CD4-positive, alpha-beta T cell treated with Interleukin-6 at 100 ng/mL for 8 hours (primary cell): ENCODE measurements at regions not wholly inside any gene's neighbourhood (a gene's known extent, or its start where the extent isn't known, plus 50 kb on each side); places are given as distances from the start of the nearest gene placed in this dataset.

Source experiments
- DNase-seq: peaks from one replicate; pipeline ENCODE4 v3.0.0-alpha.2; 2020; ENCODE audit warnings: mixed read lengths, low spot score

DNA sequence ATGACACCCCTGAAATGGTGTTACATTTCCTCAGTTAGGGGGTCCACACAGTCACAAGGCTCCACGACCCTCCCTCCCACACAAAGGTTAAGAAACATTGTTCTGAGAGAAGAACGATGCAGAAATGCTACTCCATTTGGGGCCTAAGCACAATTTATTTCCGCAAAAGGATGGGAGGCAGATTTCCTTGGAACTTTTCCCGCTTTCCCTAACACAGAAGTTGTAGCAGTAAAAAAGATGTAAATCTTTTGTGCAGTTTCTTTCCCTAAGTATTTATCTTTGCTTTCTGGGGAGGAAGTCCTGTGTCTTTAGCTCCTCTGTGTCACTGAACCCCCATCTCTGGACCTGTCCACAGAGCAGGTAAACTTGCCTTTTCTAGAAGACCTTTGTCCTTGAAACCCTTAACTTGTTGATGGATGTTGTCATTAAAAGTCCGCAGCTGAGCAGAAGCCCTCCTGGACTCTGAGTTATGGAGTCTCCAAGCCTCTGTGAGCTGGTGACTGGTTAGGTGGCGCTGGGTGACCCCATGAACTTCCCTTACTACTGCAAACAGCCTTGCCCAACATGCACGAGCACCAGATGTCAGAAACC is 67.2 kb upstream of the SHISA3 start:
- no peak for DNase-seq

DNA sequence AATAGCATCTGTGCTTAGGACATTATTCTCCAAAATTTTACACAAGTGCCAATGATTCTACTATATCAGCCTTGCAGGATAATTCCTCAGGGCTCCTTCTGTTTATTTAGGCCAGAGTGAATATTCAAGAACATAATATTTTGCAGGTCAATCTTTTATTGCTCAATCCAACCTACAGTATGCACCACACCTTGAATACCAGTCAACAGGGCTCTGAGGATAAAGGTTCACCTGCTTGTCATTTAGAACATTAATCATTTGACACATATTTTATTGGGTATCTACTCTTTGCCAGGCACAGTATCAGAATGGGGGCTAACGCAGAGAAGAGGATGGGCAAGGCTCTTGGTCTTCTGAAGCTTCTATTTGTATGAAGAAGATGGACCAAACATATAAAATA is 66.2 kb upstream of the SHISA3 start:
- no peak for DNase-seq

DNA sequence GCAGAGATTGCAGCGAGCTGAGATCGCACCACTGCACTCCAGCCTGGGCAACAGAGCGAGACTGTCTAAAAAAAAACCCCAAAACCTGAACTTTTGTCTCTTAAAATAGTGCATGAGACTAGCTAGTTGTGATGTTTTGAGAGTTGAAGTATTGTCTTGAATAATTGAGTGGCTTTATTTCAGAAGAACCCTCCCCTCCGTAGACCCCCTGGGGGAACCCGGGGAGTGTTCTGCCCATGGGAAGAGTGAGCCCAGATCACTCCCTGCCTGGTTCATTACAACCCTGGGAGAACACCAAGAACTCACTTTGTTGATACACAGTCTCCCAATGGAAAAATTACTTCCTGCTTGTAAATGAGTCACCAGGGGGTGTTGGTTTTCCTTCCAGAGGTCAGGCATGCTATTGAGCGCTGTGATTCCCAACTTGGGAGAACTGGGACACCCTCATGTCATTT is 65.3 kb upstream of the SHISA3 start:
- DNase-seq = no peak

DNA sequence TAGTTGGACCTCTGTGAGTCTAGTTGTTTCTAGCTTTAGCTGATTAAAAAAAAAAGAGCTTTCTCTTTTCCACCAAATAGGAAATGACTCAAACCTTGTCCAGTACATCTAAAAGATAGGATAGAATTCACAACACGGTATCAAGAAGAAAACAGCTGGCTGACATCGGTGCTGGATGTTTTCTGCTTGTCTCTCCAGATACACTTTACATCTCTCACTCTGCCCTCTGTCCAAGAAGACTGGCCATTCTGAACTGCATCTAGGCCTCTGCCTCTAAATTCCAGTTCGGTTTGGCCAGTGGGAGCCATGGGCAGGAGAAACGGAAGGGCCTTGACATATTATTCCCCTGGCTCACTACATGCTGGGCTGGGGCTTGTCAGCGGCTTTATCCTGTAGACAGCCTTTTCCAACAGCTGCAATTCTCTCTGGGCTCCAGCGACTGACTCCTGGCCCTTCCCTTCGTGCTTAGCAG is 57.3 kb upstream of the SHISA3 start:
- DNase-seq = no peak

DNA sequence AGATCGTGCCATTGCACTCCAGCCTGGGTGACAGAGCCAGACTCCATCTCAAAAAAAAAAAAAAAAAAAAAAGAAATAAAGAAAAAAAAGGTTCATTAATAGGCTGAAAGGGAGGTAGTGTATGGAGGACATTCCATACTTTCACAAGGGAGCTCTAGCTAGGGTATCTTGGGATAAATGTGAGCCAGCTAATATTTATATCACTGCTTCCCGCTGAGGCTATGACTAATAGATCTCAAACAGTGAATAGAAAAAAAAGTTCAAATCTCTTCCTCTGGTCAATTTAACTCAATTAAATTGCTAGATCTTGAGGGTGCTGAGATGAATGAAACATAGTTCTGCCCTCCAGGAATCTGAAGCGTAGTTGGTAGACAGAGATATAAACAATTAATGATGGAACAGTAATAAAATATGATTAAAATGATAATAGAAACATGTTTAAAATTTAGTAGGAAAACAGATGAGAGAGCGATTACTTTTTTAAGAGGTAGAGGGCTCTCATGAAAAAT is 55.7 kb upstream of the SHISA3 start:
- no peak for DNase-seq

DNA sequence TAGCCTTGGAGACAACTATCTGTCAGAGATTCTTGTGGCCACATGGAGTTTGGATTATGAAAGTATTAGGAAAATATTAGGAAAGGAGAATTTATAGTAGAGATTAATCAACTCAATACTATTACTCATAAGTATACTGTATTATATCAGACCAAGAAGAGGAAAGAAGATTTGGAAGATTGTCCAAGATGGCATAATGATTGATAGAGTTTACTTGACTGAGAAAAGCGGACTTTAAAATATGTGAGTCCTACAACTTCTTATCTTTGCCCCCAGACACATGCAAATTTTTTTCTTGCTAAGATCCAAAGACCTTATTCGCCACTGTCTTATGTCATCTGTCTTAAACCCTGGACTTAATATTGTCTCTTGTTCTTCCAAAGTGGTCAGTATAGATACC is 54.8 kb upstream of the SHISA3 start:
- no peak for DNase-seq

DNA sequence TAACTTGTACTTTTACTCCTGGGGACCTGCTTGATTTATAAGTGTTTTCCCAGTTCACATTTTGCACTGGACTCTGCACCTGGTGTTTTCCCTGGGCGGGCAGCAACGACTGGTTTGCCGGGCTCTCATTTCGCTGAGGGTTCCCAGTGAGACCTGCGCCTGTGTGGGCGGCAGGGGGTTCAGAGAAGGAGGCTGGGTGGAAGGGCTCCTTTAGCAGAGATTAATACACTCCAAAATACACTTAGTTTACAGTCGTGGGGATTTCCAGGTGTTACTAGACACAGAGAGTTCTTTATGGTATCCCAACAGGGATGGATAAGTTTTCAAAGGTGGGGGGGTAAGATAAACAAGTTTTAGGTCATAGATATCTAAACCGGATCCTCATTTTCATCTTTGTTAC is 53.0 kb upstream of the SHISA3 start:
- no peak for DNase-seq

DNA sequence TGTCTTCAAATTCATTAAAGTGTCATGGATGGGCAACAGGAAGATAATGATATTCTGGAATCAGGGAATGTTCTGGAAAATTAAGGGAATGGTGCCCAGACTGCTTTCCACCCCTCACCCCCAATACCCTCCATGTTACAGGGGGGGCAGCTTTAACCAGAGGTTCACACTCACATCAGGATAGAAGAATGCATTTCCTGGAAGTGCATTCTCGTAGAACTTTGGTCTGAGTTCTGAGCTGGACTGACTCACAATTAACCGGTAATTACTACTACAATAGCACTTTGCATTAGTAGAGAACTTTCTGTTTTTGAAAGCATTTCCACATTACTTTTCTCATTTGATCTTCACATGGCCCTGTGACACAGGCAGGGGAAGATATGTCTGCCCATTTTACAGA is 52.5 kb upstream of the SHISA3 start:
- DNase-seq = no peak

DNA sequence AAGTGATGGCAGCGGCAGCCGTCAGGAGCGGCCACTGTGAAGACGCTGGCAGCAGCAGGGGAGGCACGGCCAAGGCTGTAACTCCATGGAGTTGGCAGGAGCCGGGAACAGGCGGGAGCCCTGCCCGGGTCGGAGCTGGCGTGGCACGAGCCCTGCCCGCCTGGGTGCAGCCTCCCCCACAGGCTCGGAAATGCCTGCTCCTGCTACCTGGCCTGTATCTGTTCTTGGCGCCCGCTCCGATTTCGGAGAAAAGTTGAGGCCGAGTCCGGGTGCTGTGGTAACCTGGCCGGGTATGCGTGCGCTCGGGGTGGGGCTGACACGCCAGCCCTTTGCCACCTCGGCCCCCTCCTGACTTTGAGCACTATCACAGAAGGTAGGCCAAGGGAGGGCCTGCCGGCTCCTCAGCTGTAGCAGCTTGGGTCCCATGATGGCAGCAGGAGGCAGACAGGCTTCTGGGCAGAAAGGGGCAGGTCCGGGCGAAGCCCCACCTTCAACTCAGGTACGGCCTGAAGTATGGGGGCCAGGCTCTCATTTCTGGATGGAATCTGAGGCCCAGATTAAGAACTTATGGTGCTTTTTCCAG is 51.2 kb upstream of the SHISA3 start:
- DNase-seq = no peak

DNA sequence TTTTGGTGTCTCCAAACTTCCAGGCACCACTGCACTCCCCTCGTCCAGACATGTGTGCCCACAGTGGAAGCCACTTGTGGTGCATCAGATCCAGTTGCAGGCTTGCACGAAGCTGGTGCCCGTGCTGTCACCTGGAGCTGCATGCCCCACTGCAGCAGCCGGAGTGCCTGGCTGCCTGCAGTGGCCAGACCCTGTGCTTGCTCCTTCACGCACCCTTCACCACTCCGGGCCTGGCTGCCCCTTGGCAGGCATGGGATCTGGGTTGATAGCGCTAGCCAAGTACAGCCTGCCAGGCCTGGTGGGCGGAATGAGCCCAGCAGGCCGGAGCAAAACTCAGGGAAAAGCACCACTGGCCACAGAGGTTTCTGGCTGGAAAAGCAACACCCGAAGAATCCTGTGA is 50.2 kb upstream of the SHISA3 start:
- no peak for DNase-seq
